Right forelimb (tissue), 1 donor: ENCODE measurements at regions not wholly inside any gene's neighbourhood (a gene's known extent, or its start where the extent isn't known, plus 50 kb on each side); places are given as distances from the start of the nearest gene placed in this dataset.
"Not testable (repeated sequence)": the region's sequence is repeated elsewhere in the genome, so short reads cannot be mapped to it uniquely, and the experiment has no call there.

Source experiments
- DNase-seq: peaks from one replicate; pipeline ENCODE4 v3.0.0-alpha.2; 2018

DNA sequence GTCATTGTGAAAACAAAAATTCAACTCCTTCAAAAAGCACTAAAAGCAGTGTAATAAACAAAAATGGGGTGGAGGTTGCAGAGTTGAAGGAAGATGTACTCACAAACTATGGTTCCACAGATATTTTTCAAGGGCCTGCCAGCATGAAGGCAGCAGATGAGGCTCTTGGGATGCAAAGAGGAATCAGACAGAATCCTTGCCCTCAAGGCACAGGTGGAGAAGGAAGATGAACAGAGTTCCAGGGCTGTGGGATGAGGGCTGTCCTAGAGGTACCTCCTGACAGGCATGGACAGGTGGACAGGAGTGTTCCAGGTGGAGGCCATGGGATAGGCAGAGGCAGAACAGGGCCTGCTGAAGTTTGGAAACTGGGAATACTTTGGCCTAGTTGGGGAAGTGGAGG lies 140.5 kb upstream of the ANKH start:
- no peak for DNase-seq

DNA sequence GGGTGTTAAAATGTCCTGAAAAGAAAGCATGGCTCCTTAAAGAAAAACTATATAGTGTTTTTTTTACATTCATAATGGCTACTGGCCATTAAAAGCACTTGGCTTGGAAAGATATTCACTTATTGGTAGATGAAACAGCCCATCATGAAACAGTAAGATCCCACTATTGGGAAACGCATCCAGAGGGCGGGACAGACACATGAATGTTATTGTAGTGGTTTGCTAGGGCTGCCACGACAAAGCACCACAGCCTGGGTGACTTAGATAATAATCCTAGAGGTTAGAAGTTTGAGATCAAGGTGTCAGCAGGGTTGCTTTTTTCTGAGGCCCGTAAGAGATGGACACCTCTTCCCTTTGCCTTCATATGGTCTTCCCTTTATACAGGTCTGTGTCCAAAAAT lies 139.4 kb upstream of the ANKH start:
- no peak for DNase-seq

DNA sequence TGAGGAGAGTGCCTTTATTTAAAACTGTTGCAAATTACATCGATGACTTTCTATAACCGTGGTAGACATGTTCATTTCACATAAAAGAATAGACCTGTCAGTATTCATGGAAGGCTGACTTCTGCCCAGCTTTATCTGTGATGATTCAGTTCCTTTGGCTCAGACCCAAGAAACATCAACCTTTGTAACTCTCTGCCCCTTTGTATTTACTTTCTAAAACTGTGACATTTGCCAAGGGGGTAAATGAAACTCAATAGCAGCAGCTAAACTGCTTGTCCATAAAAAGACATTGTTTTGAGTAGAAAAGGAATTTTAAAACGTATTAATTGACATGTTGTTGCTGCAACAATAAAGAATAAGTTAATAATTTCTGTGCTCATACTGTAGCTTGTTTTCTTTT lies 137.8 kb upstream of the ANKH start:
- DNase-seq = no peak

DNA sequence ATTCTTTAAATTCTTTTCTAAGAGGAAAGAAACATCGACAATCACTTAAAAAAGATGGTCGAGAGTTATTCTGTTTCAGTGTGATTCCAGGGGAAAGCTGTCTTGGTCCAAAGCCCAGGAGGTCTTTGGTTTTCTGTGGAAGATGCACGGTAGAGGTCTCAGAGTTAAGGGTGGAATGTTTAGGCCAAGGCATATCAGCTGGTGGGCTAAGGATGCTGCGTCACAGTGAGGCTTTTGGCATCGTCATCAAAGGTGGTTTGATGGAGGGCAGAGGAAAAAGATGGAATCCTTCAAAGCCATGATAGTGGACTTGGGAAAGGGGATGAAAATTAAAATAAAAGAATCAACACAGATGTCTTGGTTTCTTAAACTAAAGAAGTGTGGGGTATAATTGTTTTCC lies 137.3 kb upstream of the ANKH start:
- no peak for DNase-seq

DNA sequence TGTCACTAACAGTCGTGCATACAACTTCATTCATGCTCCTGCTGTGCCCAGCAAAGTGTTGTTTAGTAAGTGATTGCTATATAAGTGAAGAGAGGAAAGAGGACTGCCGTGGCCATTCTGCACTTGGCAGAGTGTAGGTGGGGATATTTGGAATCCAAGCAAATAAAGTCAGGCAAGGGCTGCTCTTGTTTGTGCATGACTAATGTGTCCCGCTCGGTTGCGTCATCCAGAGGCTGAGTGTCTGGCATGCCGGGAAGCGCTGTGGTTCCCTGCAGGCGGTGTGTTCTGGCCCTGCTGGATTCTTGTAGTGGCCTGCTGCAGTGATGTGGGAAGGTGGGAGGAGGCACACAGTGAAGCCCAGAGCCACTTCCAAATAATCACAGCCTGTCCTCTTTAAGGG lies 136.9 kb upstream of the ANKH start:
- DNase-seq = peak; percentile 84

DNA sequence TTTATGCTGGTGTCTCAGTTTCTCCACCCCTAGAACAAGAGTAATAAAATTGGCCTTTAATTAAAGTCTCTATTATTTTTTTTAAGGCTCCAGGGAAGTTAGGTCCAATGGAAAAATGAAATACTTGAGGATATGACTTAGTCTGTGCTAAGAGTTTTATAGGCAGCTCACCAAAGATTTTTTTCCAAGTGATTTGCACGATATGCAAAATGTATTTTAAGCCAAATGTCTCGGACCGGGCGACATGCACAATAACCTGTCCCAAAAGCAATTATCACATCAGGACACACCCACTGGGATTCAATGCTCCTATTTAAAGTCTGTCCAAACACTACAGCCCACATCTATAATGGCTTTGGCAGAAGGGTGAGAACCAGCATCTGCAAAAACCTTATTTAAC lies 136.1 kb upstream of the ANKH start:
- DNase-seq = peak; percentile 58

DNA sequence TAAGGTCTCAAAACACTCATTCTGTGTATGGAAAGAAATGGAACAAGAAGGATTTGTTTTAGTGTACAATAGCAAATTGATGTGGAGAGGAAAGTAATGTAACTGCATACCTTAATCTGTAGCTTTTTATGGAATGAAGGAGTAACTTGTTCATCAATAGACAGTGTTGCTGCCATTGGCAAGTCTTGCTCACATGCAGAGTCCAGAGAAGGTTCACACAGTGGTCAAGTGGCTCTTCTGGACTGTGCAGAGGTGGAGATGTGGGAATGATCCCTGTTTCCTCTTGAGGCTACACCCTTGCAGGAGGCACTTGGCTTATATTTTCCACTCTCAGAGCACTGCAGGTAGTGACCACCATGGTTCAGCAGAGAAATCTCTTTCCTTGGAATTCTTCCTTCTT lies 132.9 kb upstream of the ANKH start:
- DNase-seq = no peak

DNA sequence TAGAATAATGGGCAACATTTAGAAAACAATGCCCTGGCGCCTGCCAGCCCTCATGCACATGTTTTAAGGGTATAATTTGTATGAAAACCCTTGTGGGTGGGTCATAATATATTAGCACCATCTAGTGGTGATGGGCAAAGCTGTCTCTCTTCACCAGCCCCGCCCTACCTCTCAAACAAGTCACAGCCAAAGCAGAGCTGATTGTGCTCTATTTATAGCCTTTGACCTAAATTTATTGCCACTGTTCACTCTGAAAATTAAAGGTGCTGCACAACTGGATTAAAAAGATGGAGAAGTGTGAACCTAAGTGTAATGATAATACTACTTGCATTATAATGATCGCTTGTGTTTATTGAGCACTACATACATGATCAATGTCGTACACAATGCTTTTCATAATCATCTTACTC lies 131.9 kb upstream of the ANKH start:
- no peak for DNase-seq

DNA sequence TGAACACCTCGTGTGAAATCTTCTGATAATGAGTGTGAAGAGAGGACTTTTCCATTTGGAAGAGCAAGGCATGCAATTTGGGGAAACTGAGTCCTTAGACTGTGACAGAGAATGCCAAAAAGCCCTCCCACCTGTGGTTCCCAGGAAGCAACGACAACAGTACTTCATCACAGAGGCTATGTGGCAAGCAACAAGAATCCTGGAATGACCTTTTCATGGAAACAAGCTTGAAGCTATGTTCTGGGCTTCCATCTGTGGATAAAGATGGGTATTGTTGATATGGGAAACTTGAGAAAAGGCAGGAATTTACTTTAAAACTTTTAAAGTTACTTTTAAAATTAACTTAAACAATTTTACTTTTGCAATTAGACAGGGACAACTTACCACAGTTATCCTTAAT lies 131.2 kb upstream of the ANKH start:
- DNase-seq = no peak

DNA sequence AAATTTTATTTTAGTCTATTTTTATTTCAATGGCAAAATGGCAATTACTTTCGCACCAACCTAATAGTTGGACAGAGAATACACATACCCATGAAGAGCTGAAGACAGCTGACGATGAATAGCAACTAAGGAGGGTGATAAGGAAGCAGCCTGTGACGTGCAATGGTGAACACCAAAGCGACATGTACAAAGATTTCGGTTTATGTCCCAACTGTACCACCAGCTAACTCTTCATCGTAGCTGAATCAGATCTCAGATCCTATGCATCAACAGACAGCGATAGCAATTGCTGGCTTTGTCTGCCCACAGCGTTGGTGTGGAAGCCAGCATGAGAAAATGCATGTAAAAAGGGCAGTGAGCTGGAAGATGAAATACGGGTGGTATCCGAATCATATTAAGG lies 130.6 kb upstream of the ANKH start:
- DNase-seq = no peak

DNA sequence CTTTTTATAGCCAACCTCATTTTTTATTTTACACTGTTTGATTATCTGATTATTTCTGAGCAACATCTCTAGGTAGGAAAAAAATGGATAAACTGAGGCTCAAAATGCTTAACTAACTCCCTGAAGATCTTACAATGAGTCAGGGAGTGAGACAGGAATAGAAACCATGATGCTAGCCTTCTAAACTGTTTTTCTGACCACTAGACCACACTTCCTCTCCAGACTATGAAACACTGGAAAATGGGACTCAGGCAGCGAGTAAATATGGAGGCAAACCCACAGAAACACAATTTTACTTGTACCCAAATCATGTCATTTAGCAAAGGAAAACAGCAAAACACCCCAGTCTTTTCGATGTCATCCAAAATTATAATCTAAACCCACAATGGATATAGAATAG lies 129.9 kb upstream of the ANKH start:
- DNase-seq = no peak

DNA sequence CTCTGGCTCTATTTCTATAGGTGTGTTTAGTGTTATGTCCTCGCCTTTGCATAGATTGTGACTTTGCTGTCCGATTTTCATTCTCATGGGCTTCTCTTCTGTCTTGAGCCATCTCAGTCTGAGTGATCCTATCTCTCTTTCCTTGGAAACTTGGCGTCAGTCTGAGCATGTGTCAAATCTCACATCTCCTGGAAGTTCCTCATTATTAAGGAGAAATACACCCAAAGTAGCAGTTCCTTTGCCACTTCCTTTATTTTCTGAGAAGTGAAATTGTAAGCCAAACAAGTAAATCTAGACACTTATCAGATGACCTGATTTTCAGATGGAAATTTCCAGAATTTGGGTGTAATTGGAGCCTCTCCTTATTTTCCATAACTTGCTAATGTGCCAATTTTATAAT lies 126.9 kb upstream of the ANKH start:
- no peak for DNase-seq

DNA sequence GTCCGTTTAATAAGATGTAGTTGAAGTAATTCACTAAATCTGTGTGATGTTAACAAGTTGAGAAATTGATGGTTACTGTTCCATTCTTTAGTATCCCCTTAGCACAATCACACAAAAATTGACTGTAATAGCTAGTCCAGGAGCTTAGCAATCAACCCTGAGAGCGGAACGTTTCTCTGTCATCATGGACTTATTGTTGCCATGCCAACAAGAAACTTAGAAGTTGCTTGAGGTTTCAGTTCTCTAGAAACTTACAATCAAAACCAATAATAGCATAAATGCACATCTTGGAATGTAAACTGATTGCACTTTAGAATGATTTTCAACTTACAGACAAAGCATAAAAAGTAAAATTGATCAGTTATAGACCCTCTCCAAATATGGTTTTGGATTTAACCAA lies 125.4 kb upstream of the ANKH start:
- DNase-seq = no peak

DNA sequence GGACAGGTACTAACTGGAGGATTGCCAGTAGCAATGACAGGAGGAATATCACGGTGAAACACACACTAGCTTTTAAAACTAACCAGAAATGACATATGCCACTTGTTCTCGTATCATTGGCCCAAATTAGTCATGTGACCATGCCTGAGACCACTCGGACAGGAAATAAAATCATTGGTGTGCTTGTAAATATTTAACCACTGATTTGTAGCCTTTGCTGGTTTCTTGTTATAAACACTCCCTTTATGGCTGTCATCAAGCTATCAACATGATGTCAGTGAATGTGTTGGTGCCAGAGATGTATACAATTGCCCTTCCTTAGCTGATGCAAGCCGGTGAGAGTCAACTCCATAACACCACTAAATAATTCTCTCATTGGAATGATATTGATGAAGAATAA lies 123.7 kb upstream of the ANKH start:
- no peak for DNase-seq

DNA sequence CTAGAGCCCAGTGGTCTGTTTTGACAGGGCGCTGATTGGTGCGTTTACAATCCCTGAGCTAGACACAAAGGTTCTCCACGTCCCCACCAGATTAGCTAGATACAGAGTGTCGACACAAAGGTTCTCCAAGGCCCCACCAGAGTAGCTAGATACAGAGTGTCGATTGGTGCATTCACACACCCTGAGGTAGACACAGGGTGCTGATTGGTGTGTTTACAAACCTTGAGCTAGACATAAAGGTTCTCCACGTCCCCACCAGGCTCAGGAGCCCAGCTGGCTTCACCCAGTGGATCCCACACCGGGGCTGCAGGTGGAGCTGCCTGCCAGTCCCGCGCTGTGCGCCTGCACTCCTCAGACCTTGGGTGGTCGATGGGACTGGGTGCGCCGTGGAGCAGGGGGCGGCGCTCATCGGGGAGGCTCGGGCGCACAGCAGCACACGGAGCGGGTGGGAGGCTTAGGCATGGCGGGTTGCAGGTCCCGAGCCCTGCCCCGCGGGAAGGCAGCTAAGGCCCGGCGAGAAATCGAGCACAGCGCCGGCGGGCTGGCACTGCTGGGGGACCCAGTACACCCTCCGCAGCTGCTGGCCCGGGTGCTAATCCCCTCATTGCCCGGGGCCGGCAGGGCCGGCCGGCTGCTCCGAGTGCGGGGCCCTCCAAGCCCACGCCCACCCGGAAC lies 122.0 kb upstream of the ANKH start:
- not testable (repeated sequence) for DNase-seq

DNA sequence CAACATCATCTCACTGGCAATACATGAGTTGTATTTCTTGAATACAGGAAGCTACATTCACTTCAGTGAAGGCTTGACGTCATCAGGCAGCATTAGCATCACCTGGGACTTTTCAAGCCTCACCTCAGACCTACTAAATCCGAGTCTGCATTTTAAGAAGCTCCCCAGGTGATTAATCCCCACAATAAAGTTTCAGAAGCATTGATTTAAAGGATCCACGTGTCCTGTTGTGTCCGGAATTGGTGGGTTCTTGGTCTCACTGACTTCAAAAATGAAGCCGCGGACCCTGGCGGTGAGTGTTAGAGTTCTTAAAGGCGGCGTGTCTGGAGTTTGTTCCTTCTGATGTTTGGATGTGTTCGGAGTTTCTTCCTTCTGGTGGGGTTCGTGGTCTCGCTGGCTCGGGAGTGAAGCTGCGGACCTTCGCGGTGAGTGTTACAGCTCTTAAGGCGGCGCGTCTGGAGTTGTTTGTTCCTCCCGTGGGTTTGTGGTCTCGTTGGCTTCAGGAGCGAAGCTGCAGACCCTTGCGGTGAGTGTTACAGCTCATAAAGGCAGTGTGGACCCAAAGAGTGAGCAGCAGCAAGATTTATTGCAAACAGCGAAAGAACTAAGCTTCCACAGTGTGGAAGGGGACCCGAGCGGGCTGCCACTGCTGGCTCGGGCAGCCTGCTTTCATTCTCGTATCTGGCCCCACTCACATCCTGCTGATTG lies 121.3 kb upstream of the ANKH start:
- not testable (repeated sequence) for DNase-seq

DNA sequence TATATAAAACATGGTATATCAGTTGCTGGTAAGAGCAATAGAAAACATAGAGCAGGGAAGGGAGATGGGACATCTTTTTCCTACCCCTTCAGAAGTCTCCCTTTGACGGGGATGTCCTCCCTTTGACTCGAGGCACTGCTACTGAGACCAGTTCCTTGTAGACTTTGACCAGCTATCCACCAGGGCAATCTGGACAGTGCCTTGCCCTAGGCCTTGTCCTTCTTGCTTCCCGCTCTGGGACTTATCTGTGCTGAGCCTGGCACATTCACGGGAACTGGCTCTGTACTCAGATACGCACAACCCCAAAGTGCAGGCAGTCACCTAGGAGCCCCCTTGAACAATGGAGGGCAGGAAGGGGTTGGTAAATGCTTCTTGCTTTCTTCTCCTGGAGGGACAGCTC lies 116.6 kb upstream of the ANKH start:
- no peak for DNase-seq

DNA sequence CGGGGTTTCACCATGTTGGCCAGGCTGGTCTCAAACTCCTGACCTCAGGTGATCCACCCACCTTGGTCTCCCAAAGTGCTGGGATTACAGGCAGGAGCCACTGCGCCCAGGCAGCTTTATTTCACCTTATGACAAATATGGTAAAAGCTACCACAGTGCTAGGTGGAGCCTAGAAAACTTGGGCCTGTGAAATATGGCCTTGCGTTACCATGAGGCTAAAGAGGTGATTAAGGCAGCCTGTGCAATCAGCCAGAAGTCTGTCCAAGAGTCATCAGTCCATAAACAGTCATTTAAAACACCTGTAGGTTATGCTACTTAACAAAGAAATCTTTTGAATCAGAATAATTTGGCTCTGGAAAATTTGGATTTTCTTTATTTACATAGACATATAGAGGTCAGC lies 114.8 kb upstream of the ANKH start:
- DNase-seq = no peak

DNA sequence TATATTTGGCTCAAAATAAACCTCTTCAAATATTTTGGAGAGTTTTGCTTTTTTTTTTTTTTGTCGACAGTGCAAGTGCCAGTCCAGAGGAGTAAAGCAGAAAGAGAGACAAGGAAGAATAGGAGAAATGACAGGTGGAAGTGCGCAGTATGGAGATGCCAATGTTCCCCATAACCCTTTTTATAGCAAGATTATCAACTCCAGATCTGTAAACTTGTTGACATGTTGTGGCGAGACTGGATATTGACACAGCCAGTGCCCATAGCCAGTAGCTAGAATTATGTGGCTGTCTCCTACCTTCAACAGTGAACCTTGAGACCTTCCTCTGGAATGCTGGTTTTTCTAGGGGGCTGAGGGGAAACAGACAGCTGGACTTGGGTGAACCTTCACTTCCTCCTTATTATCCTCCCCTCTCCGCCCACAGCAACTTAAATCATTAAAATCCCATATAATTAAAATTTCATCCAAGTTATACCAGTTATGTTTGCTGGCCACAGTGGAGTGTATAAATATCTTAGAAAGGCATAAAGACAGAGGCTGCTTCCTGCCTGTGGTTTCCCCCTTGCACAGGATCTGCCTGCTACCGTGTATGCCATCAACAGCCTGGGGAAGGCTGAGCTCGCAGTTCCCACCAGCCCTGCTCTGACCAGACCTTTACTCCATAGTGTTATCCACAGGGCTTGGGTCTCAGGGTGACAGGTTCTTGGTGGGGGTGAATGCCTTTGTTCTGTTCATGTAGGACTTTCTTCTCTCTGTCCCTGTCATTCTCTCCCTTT lies 112.3 kb upstream of the ANKH start:
- no peak for DNase-seq

DNA sequence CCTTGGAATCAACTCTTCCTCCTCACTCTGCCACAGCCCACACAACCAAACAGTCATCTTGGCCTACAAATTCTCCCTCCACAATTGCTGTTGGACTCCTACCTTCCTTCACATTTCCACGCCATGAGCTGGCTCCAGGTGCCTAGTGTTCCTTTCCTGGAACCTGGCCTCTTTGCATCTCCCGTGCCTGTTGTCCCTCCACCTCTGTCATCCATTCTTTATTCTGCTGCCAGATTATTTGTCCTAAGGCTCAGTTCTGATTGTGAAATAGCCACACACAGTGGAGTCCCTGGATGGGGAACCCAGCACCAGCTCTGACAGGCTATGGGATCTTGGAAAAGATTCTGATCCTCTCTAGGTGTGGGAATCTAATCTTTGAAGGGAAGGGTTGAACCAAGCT lies 109.1 kb upstream of the ANKH start:
- no peak for DNase-seq

DNA sequence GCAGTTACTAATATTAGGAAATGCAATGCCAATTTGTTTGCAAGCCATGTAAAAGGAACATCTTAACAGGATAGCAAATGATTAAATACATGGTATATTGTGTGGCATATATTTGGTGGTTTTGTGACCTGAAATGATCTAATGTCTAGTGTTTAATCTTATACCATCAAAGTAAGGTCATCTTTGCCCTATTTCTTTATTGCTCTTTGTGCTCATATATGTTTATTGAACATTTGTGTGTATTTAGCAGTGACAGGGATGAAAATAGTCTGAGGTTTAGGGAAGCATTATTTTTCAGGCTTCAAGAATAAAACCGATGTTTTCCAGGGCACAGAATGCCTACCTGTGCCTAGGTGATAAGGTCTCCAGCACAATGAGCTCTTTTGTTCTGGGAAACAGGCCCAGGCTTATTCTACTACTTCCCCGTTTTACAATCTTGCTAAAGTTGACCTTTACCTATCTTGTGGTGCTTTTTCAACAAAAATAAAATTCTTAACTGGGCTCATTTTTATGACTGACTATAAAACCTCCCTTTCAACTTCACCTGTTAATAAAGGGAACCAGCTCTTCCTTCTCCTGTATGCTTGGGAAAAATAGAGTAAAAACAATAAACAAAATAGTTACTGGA lies 105.6 kb upstream of the ANKH start:
- DNase-seq = no peak

DNA sequence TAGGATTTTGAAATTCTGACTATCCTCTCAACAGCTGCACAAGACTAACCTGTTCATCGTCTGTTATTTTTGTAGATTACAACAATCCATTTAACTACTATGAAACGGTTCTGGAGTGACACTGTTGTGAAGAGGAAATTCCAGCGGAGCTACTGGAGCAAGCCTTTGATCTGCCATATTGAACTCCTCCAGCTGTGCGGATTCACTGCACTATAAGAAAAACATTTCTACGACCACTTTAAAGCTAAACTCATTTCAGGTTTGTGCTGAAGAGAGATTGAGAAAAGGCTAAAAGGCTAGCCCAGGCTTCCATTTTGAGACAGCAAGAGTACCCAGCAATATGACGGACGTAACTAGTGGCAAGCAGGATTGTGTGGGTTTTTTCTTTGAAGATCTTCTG lies 104.9 kb upstream of the ANKH start:
- no peak for DNase-seq

DNA sequence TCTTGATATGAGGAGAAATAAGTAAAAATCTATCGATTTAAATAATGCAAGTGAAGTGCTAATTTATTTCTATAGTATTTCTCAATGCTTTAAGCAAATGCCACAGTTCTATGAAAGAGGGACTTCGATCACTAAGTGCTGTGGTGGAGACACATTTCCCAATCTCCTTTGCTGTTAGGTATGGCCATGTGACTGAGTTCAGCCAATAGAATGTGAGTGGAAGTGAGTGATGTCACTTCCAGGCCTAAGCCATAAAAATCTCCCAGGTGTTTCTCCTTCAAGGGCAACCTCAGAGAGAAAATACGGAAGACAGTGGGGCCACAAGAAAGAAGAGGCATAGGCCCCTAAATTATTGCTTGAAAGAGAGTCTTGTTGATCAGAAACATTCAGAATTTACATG lies 100.3 kb upstream of the ANKH start:
- no peak for DNase-seq

DNA sequence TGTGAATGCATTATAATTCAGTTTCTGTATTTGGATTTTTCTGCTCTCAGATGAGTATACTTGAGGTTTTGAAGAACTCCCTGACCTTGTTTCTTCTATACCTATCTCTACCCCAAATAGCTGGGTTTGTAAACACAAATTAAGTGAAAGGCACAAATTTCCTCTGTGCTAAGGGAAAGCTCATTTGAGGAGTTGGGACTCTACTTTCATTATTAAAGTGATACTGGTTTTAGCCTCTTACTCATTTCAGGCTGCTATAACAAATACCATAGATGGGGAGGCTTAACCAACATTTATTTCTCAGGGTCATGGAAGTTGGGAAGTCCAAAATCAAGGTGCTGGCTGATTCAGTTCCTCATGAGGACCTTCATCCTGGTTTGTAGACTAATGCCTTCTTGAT lies 97.2 kb upstream of the ANKH start:
- DNase-seq = no peak
